SH-SY5Y (cell line): ENCODE measurements at regions not wholly inside any gene's neighbourhood (a gene's known extent, or its start where the extent isn't known, plus 50 kb on each side); places are given as distances from the start of the nearest gene placed in this dataset.

Experiments used
- GATA2 ChIP-seq: IDR thresholded peaks from 2 replicates; pipeline ENCODE4 v1.6.1; 2011; ENCODE audit warnings: mild to moderate bottlenecking, low read depth, low read length
- GATA3 ChIP-seq: IDR thresholded peaks from 2 replicates; pipeline ENCODE4 v1.6.1; 2011; ENCODE audit warnings: low read depth, mild to moderate bottlenecking, low read length, moderate library complexity

GRCh38 chr10:128221117-128221516 is 94.9 kb upstream of the MKI67 start:
- no peak for TF ChIP-seq GATA2
- no peak for TF ChIP-seq GATA3
